ENCODE measurements at regions not wholly inside any gene's neighbourhood (a gene's known extent, or its start where the extent isn't known, plus 50 kb on each side); places are given as distances from the start of the nearest gene placed in this dataset.
"Not testable (repeated sequence)": the region's sequence is repeated elsewhere in the genome, so short reads cannot be mapped to it uniquely, and the experiment has no call there.

DNA sequence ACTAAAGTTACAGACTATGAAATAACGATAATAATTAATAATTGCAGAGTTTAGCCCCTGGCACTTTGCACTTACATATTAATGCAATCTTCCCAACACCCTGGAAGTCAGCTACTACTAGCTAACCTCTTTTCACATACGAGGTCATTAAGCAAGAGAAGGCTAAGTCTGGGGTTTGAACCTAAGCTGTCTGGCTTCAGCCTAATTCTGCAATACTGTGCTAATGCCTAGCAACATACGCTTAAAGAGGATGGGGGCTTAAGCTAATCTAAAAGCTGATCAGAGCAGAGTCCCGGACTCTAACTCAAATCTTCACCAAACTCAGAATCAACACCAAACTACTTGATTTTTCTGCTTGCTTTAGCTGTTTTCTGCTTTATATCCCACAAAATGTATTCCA is 168.7 kb upstream of the GNAI1 start:
- DNase-seq (ENCODE audit: extremely low read depth in 1 of 2, low read depth in 1 of 2) = no peak

GRCh38 chr7:79964463-79964862 is 170.2 kb upstream of the GNAI1 start:
- DNase-seq (ENCODE audit: extremely low read depth in 1 of 2, low read depth in 1 of 2) = no peak

DNA sequence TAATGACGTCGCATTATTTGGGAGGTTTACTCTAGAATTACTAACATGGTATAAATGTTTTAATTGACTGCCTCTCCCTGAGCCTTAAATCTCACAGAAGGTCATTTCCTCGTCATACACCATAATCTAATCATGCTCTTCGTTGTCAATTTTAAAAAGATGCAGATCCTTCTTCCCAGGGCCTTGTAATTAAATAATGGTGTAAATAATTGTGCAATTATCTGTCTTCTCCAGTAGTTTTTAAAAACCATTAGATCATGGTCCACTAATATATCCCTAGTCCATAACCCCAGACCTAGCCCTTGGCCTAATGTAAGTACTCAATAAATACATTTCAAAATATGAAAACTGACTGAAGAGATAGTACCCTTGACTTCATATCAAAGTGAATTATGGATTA is 181.5 kb upstream of the GNAI1 start:
- DNase-seq (ENCODE audit: extremely low read depth in 1 of 2, low read depth in 1 of 2) = no peak

GRCh38 chr7:79952399-79952798 is 182.2 kb upstream of the GNAI1 start:
- DNase-seq (ENCODE audit: extremely low read depth in 1 of 2, low read depth in 1 of 2) = no peak

- no peak for DNase-seq (ENCODE audit: extremely low read depth in 1 of 2, low read depth in 1 of 2)
These were observed 183.2 kb upstream of the GNAI1 start for GRCh38 chr7:79951415-79951814.

DNA sequence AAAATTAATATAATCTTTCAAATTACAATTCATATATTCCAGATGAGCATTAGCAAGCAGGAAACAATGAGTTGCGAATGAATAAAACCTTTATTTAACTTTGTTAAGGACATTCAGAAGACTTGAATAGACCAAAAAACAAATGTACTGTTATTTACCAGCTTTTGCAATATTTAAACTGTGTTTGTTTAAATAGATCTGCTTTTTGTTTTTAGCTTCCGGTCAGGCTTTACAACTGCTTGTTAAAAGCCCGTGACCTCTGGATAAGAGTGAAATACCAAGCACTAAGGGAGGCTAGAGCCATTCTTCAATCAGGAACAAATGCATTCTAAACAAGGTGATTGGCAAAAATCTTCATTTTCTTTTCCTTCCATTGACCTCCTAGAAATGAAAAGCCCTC is 184.9 kb upstream of the GNAI1 start:
- DNase-seq (ENCODE audit: extremely low read depth in 1 of 2, low read depth in 1 of 2) = no peak

DNA sequence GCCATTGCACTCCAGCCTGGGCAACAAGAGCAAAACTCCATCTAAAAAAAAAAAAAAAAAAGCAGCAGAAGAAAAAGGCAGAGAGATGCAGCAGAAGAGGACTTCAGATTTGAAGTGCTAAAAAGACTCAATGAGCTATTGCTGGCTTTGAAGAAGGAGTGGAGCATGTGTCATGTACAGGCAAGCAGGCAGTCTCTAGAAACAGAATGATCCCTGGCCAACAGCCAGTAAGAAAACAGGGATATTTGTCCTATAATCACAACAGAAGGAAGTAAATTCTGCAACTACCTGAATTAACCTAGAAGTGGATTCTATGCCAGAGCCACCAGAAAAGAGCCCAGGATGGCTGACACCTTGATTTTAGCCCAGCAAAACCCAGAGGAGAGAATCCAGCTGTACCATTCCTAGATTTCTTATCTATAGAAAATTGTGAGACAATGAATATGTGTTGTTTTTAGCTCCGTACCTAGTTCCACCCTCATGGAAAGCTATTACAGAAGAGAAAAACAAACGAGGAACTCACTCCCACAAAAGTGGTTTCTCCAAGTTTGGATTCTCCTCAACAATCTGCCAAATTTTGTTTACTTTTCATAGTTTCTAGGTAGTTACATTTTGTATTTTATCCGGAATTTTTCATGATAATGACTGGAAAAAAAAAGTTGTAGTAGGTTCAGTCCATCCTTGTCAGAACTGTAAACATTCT is 198.2 kb upstream of the GNAI1 start:
- DNase-seq (ENCODE audit: extremely low read depth in 1 of 2, low read depth in 1 of 2) = no peak

DNA sequence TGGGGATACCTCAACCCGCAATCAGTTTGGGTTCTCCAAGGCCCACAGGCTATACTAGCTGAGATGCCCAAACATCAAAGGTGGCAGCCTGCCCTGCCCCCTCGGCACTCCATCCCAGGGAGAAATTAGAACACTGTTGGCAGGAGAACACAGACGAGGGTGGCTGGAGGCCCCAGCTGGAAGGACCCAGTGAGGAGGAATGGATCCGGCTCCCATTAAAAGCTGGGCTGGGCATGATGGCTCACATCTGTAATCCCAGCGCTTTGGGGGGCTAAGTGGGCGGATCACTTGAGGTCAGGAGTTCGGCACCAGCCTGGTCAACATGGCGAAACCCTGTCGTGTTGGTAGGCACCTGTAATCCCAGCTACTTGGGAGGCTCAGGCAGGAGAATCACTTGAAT is 199.9 kb upstream of the GNAI1 start:
- DNase-seq (ENCODE audit: extremely low read depth in 1 of 2, low read depth in 1 of 2) = no peak

- no peak for DNase-seq (ENCODE audit: extremely low read depth in 1 of 2, low read depth in 1 of 2)
These were observed 201.5 kb upstream of the GNAI1 start for GRCh38 chr7:79933144-79933543.

GRCh38 chr7:79930604-79931003 is 204.0 kb upstream of the GNAI1 start:
- no peak for DNase-seq (ENCODE audit: extremely low read depth in 1 of 2, low read depth in 1 of 2)

- DNase-seq (ENCODE audit: extremely low read depth in 1 of 2, low read depth in 1 of 2) = no peak
These were observed 207.5 kb upstream of the GNAI1 start for GRCh38 chr7:79927116-79927515.

DNA sequence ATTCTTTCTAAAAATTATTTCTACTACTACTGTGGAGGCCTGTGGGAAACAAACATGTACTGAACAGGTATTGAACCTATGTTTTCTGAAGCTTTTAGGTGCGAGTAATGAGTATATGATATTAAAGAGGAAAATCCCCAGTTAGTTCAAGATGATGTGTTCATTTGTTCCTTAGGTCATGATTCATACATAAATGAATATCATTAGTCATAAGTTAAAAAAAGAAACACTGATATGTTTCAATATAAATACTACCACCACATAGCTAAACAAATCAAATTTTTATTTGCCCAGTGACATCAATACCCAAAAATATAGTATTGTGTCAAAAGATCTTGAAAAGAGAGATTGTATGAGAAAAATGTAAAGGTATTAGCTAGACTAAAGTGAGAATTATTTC is 210.7 kb upstream of the GNAI1 start:
- DNase-seq (ENCODE audit: extremely low read depth in 1 of 2, low read depth in 1 of 2) = no peak

GRCh38 chr7:79922894-79923293 is 211.7 kb upstream of the GNAI1 start:
- no peak for DNase-seq (ENCODE audit: extremely low read depth in 1 of 2, low read depth in 1 of 2)

- DNase-seq (ENCODE audit: extremely low read depth in 1 of 2, low read depth in 1 of 2) = no peak
These were observed 212.7 kb upstream of the GNAI1 start for GRCh38 chr7:79921976-79922375.

GRCh38 chr7:79918632-79919031 is 216.0 kb upstream of the GNAI1 start:
- DNase-seq (ENCODE audit: extremely low read depth in 1 of 2, low read depth in 1 of 2) = not testable (repeated sequence)

DNA sequence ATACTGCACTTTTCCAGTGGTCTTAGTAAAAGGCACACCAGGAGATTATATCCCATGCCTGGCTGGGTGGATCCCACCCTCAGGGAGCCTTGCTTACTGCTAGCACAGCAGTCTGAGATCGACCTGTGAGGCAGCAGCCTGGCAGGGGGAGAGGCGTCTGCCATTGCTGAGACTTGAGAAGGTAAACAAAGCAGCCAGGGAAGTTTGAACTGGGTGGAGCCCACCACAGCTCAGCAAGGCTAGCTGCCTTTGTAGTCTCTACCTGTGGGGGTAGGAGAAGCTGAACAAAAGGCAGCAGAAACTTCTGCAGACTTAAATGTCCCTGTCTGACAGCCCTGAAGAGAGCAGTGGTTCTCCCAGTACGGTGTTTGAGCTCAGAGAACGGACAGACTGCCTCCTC is 219.3 kb upstream of the GNAI1 start:
- not testable (repeated sequence) for DNase-seq (ENCODE audit: extremely low read depth in 1 of 2, low read depth in 1 of 2)

- no peak for DNase-seq (ENCODE audit: extremely low read depth in 1 of 2, low read depth in 1 of 2)
These were observed 222.4 kb upstream of the GNAI1 start for GRCh38 chr7:79912213-79912633.

GRCh38 chr7:79911420-79911819 is 223.2 kb upstream of the GNAI1 start:
- no peak for DNase-seq (ENCODE audit: extremely low read depth in 1 of 2, low read depth in 1 of 2)

DNA sequence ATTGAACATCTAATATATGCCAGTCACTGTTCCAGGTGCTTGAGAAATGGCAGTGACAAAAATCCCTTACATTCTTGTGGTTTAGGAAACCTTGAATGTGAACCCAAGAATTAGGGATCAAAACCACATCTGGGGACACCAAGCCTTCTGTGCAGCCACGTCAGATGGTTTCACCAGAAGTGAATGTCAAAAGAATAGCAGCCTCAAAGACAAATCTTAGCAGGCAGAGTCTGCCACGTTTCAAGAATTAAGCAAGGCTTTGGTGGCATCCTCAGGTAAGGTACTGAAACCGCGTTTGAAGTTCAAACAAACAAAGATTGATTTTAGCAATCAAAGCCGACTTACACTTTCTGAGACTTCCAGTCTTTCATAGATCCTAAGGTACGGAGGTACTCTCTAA is 225.5 kb upstream of the GNAI1 start:
- DNase-seq (ENCODE audit: extremely low read depth in 1 of 2, low read depth in 1 of 2) = no peak

DNA sequence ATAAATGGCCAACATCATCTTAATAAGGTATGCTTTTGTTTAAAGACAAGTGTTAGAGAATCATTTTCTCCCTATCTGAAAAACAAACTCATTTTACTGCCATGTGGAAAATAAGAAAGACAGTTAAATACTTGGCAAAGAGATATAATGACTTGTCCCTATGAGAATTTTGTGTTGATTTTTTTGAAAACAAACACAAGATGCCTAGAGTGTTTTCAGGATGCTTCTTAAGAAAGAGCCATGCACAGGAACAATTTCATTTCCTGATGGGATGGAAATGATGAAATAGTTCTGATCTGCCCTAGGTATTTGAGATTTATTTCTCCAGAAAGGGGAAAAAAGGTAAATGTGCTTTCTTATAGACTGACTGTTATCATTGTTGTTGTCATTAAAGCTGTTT is 237.5 kb upstream of the GNAI1 start:
- no peak for DNase-seq (ENCODE audit: extremely low read depth in 1 of 2, low read depth in 1 of 2)

DNA sequence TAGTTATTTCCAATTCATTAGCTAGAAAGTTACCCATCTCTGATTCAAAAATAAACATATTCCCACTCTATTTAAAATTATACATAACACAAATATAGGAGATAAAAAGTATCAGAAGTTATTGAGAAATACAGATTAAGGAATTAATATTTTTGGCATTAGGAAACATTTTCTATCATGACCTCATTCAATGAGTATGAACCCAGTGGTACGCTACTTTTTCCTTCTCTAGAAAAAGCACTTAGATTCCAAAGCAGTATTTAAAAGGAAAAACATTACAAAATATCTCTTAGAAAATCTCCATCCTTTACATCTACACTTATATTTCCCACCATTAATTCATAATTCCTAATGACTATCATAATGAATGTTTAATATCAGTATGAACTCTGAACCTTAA is 240.6 kb upstream of the GNAI1 start:
- no peak for DNase-seq (ENCODE audit: extremely low read depth in 1 of 2, low read depth in 1 of 2)

DNA sequence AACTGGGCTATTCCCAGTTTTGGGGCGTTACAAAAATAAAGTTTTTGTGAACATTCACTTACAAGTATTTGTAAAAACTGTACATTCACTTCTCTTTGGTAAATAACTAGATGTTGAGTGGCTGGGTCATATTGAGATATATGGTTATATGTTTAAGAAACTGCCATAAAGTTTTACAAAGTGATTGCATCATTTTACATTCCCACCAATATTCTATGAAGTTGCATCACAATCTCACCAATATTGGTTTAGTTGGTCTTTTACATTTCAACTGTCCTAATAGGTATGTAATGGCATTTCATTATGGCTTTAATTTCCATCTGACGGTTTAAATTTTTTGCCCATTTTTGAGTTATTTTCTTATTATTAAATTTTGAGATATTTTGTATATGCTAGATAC is 251.7 kb upstream of the GNAI1 start:
- DNase-seq (ENCODE audit: extremely low read depth in 1 of 2, low read depth in 1 of 2) = no peak

DNA sequence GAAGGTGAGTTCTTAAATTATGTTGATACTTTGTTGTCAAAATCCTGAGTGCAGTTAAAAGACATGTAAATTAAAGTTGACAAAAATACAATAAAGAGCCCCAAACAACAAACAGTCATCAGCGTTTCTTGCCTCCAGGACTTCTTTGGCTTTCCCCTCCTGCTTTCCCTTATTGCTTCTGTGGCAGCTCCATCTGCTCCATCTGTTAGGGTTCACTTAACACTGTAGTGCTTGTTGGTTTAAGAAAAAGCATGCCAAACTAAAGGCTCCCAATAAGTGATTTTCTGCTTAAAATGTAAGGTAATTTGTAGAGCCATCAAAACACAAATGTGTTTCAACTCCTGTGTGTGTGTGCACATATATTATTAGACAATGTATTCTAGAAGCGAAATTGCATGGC is 254.3 kb upstream of the GNAI1 start:
- no peak for DNase-seq (ENCODE audit: extremely low read depth in 1 of 2, low read depth in 1 of 2)
